Motor neuron (in vitro differentiated cells): ENCODE measurements at regions not wholly inside any gene's neighbourhood (a gene's known extent, or its start where the extent isn't known, plus 50 kb on each side); places are given as distances from the start of the nearest gene placed in this dataset.
"Not testable (repeated sequence)": the region's sequence is repeated elsewhere in the genome, so short reads cannot be mapped to it uniquely, and the experiment has no call there.

ENCODE experiments used
- ATAC-seq, 8 experiments: fragments of 200-7000 bp; cut with Tn5 transposase; replicated peaks in 6 of 8; 2 replicates each; pipeline ENCODE4 v1.8.0; 2021; ENCODE audit warnings: mild to moderate bottlenecking in 8 of 8, moderate library complexity in 8 of 8
- H3K27ac ChIP-seq, 2 donors: fragments of 250-450 bp; sonication (Bioruptor Pico); 2 replicates each; pipeline ENCODE4 v1.9.0; 2021; ENCODE audit warnings: antibody characterized with exemption in 2 of 2, mild to moderate bottlenecking in 2 of 2, moderate library complexity in 1 of 2
- H3K4me1 ChIP-seq, 2 donors: fragments of 250-450 bp; sonication (Bioruptor Pico); replicated peaks in 1 of 2; 2 replicates each; pipeline ENCODE4 v1.6.1; 2021; ENCODE audit warnings: antibody characterized with exemption in 2 of 2, mild to moderate bottlenecking in 2 of 2, moderate library complexity in 1 of 2
- H3K4me3 ChIP-seq, 5 donors: fragments of 250-450 bp; sonication (Bioruptor Pico); 2 replicates each; pipeline ENCODE4 v1.9.0; 2021; ENCODE audit warnings: antibody characterized with exemption in 5 of 5, mild to moderate bottlenecking in 5 of 5, moderate library complexity in 4 of 5
- WGBS, 10 experiments: fragments of 450-650 bp; shearing (Covaris generic); methylation state at CpG; one replicate each; pipeline ENCODE4 v1.0.0; 2022; 5-methylcytosine and 5-hydroxymethylcytosine counted together
- in situ Hi-C, 9 experiments: fragments of 400-800 bp; cut with MboI; loops; one replicate each; pipeline ENCODE4 v1.15.0; 2021; ENCODE audit warnings: low sequenced_read_pairs in 9 of 9, low pct_unique_long_range_greater_than_20kb in 2 of 9; ENCODE audit not compliant: unreplicated experiment in 9 of 9

- Histone ChIP-seq H3K27ac (no peak overlapping the region), H3K4me1 (no peaks in the 10 kb centered on the region), H3K4me3 (no peak overlapping the region)
- WGBS, 10 experiments = 0 to 67% (median 6%) methylated on average over 1 to 2 of the region's 2 CpGs; no CpG with 5 or more reads in 1 of the 10 experiments
- in situ Hi-C loops = loop anchor here in 1 of 9 experiments (25.0 kb wide), 1 partner anchor 499 kb away; no protein-coding TSS in a partner anchor
- ATAC-seq = no peak
These were observed 51.9 kb upstream of the TCERG1L start for GRCh38 chr10:131363416-131363815.

GRCh38 chr10:131371571-131371970, 60.0 kb upstream of the TCERG1L start:
- Histone ChIP-seq H3K27ac (no peak overlapping the region), H3K4me1 (no peaks in the 10 kb centered on the region), H3K4me3 (no peak overlapping the region)
- WGBS, 10 experiments = 0 to 56% (median 8%) methylated on average over 1 to 7 of the region's 8 CpGs; no CpG with 5 or more reads in 4 of the 10 experiments
- no peak for ATAC-seq
- in situ Hi-C loops = loop anchor here in 1 of 9 experiments (25.0 kb wide), 1 partner anchor 491 kb away; no protein-coding TSS in a partner anchor

DNA sequence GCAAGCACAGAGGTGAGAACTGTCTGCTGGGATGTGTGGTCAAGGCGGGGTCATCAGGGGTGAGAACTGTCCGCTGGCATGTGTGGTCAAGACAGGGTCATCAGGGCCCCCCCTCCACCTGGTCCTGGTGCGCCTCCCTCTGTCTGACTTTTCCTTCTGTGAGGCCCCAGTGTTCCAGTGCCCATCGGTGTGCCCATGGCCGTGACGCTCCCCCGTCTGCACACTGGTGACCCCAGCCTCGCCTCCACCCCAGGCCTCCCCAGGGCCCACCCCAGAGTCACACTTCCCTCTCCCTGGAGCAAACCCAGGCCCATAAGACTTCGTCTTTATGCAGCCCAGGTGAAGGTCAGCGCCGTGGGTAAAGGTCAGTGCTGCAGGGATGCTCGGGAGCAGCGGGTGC, 70.1 kb upstream of the TCERG1L start:
- no peak for ATAC-seq
- WGBS, 10 experiments = 0 to 86% (median 60%) methylated on average over 1 to 4 of the region's 13 CpGs; no CpG with 5 or more reads in 7 of the 10 experiments
- in situ Hi-C loops = no loop called here
- H3K4me1 ChIP-seq = no peaks in the 10 kb centered on the region
- no peak overlapping the region for H3K4me3 ChIP-seq
- no peak overlapping the region for H3K27ac ChIP-seq

- ATAC-seq, H3K27ac ChIP-seq, H3K4me1 ChIP-seq, in situ Hi-C loops, H3K4me3 ChIP-seq: not testable (repeated sequence)
- 0 to 74% (median 34%) methylated on average over 1 to 9 of the region's 9 CpGs for WGBS, 10 experiments
These were observed 73.8 kb upstream of the TCERG1L start for GRCh38 chr10:131385161-131385872.

GRCh38 chr10:131387018-131387529, 75.6 kb upstream of the TCERG1L start:
- no peaks in the 10 kb centered on the region for H3K4me1 ChIP-seq
- no peak overlapping the region for H3K27ac ChIP-seq
- WGBS, 10 experiments = 8 to 25% (median 18%) methylated on average over 2 to 5 of the region's 11 CpGs; no CpG with 5 or more reads in 4 of the 10 experiments
- in situ Hi-C loops = no loop called here
- no peak overlapping the region for H3K4me3 ChIP-seq
- ATAC-seq = no peak

GRCh38 chr10:131391936-131392335, 80.4 kb upstream of the TCERG1L start:
- Histone ChIP-seq H3K4me3 (no peak overlapping the region), H3K27ac (no peak overlapping the region), H3K4me1 (no peaks in the 10 kb centered on the region)
- ATAC-seq = no peak
- 0 to 100% (median 59%) methylated on average over 1 to 3 of the region's 5 CpGs; no CpG with 5 or more reads in 3 of the 10 experiments for WGBS, 10 experiments
- in situ Hi-C loops = no loop called here

GRCh38 chr10:131396121-131397050, 84.9 kb upstream of the TCERG1L start:
- Histone ChIP-seq H3K4me3 (no peak overlapping the region), H3K27ac (no peak overlapping the region), H3K4me1 (no peaks in the 10 kb centered on the region)
- 0 to 85% (median 65%) methylated on average over 3 to 19 of the region's 20 CpGs for WGBS, 10 experiments
- ATAC-seq = peak in 2 of 8 experiments; percentile 31 to 62
- in situ Hi-C loops = no loop called here

- in situ Hi-C loops = no loop called here
- Histone ChIP-seq H3K4me3 (no peak overlapping the region), H3K27ac (no peak overlapping the region), H3K4me1 (no peaks in the 10 kb centered on the region)
- 21 to 60% (median 25%) methylated on average over 1 to 4 of the region's 5 CpGs; no CpG with 5 or more reads in 6 of the 10 experiments for WGBS, 10 experiments
- no peak for ATAC-seq
These were observed 86.6 kb upstream of the TCERG1L start for GRCh38 chr10:131398166-131398565.

DNA sequence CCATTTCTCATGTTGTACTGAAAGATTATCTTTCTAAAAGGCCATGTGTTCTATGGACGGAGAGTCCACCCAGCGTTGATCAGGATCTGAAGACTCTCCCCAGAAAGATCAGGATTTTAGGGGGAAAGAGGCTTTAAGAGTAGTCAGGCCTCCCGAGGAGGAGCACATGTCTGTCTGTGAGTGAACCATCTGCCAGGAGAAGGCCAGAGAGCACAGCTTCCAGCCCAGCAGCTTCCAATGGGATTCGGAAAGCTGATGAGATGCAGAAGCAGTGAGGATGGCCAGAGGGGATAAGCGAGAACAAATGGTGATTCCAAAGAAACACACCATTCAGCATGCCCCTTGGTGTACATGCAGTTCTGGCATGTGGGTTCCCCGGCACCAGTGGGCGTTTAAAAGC, 88.5 kb upstream of the TCERG1L start:
- 14 to 90% (median 40%) methylated on average over 2 to 7 of the region's 7 CpGs; no CpG with 5 or more reads in 3 of the 10 experiments for WGBS, 10 experiments
- Histone ChIP-seq H3K4me1 (no peaks in the 10 kb centered on the region), H3K4me3 (no peak overlapping the region), H3K27ac (no peak overlapping the region)
- in situ Hi-C loops = no loop called here
- no peak for ATAC-seq

DNA sequence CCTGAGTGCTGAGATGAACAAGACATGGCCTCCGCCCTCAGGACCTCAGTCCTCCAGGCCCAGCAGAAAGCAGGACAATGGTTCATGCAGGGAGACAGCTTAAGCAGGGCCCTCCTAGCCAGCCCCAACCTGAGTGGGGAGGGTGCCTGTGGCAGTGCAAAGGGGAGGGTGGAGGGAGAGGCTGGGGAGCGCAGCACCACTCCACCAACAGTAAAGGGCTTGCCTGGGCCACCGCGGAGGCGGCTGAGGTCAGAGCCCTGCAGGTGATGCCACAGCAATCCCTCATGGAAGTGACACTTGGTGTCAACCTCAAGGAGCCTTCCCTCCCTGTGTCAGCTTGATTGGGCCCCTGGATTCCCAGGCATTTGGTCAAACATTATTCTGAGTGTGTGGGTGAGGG, 89.0 kb upstream of the TCERG1L start:
- in situ Hi-C loops = no loop called here
- peak in 3 of 8 experiments; percentile 63 to 76 (median 68) for ATAC-seq
- no peak overlapping the region for H3K4me3 ChIP-seq
- H3K4me1 ChIP-seq = no peaks in the 10 kb centered on the region
- no peak overlapping the region for H3K27ac ChIP-seq
- WGBS, 10 experiments = 17 to 78% methylated on average over 1 to 3 of the region's 5 CpGs; no CpG with 5 or more reads in 8 of the 10 experiments

- H3K4me3 ChIP-seq = no peak overlapping the region
- no peak overlapping the region for H3K27ac ChIP-seq
- no peaks in the 10 kb centered on the region for H3K4me1 ChIP-seq
- 49 to 83% (median 71%) methylated on average over 1 to 6 of the region's 36 CpGs; no CpG with 5 or more reads in 7 of the 10 experiments for WGBS, 10 experiments
- ATAC-seq = no peak
- in situ Hi-C loops = no loop called here
These were observed 91.5 kb upstream of the TCERG1L start for GRCh38 chr10:131402771-131403650.

GRCh38 chr10:131403936-131404335, 92.4 kb upstream of the TCERG1L start:
- H3K4me1 ChIP-seq = no peaks in the 10 kb centered on the region
- no peak overlapping the region for H3K4me3 ChIP-seq
- in situ Hi-C loops = no loop called here
- WGBS, 10 experiments = 0 to 100% (median 80%) methylated on average over 1 of the region's 7 CpGs; no CpG with 5 or more reads in 7 of the 10 experiments
- H3K27ac ChIP-seq = no peak overlapping the region
- no peak for ATAC-seq
